Stomach (tissue), 8 donors: ENCODE measurements at regions not wholly inside any gene's neighbourhood (a gene's known extent, or its start where the extent isn't known, plus 50 kb on each side); places are given as distances from the start of the nearest gene placed in this dataset.

Experiments used
- DNase-seq, 2 donors: peaks; one replicate each; pipeline versions ENCODE4 v3.0.0 to v3.0.0-alpha.2; 2013 to 2019
- H3K27ac ChIP-seq, 5 donors: fragments of 200-600 bp in 4 of 5; sonication (generic) in 4 of 5; one replicate each; pipeline ENCODE4 v1.5.1; 2013 to 2019; ENCODE audit warnings: mild to moderate bottlenecking in 1 of 5, moderate library complexity in 1 of 5
- H3K27me3 ChIP-seq, 3 donors: fragments of 200-600 bp; sonication (generic); one replicate each; pipeline ENCODE4 v1.5.1; 2017 to 2019; ENCODE audit warnings: mixed run types in 1 of 3
- H3K36me3 ChIP-seq, 4 donors: fragments of 200-600 bp; sonication (generic); 1 replicate in 3 of 4; 2 replicates in 1 of 4; pipeline ENCODE4 v1.5.1; 2016 to 2019
- H3K4me1 ChIP-seq, 4 donors: fragments of 200-600 bp; sonication (generic); one replicate each; pipeline ENCODE4 v1.5.1; 2016 to 2019
- H3K4me3 ChIP-seq, 4 donors: fragments of 200-600 bp; sonication (generic) in 3 of 4; one replicate each; pipeline ENCODE4 v1.5.1; 2016 to 2019; ENCODE audit warnings: mild to moderate bottlenecking in 1 of 4
- H3K9me3 ChIP-seq, 4 donors: fragments of 200-600 bp; sonication (generic); one replicate each; pipeline ENCODE4 v1.5.1; 2016 to 2019
- CTCF ChIP-seq, 7 experiments: fragments of 450-650 bp in 4 of 7; fragments of 200-600 bp in 3 of 7; sonication (generic) in 3 of 7; IDR thresholded peaks; one replicate each; pipeline ENCODE4 v1.5.1; 2016 to 2019; ENCODE audit warnings: antibody characterized with exemption in 7 of 7, control low read depth in 2 of 7, mild to moderate bottlenecking in 1 of 7
- EP300 ChIP-seq: sonication (generic); formaldehyde crosslinking; IDR thresholded peaks from one replicate; pipeline ENCODE4 v1.6.1; 2017; ENCODE audit warnings: antibody characterized with exemption
- POLR2A ChIP-seq, 4 donors: fragments of 450-650 bp; IDR thresholded peaks; one replicate each; pipeline ENCODE4 v1.6.1; 2016; ENCODE audit warnings: antibody characterized with exemption in 4 of 4, control low read depth in 2 of 4, mild to moderate bottlenecking in 1 of 4, moderate library complexity in 1 of 4
- POLR2AphosphoS5 ChIP-seq, 3 donors: sonication (generic); formaldehyde crosslinking; IDR thresholded peaks; one replicate each; pipeline ENCODE4 v1.6.1; 2016; ENCODE audit warnings: antibody characterized with exemption in 3 of 3
- WGBS, 5 donors: extraction: QIAGEN DNeasy Blood & Tissue Kit in 3 of 5; methylation state at CpG; one replicate each; pipeline versions ENCODE4 v1.1.5 to v1.1.7; 2013 to 2018; 5-methylcytosine and 5-hydroxymethylcytosine counted together
- intact Hi-C: fragments of 100-400 bp; cut with DNase I; formaldehyde crosslinking; loops from one replicate; pipeline ENCODE4 v1.15.1; 2023; ENCODE audit warnings: low total_unique reads
- donor health status: healthy with polysubstance abuse.
- donor health status: Bipolar disorder and iron deficiency.
- donor health status: healthy.

- Histone ChIP-seq H3K27me3 (no peaks in the 10 kb centered on the region), H3K9me3 (no peaks in the 10 kb centered on the region), H3K4me1 (no peaks in the 10 kb centered on the region), H3K27ac (no peak overlapping the region), H3K4me3 (no peak overlapping the region), H3K36me3 (no peaks in the 10 kb centered on the region)
- TF ChIP-seq CTCF (IDR thresholded peaks at IDR 0.05) (no peak), POLR2A (IDR thresholded peaks at IDR 0.05) (no peak), EP300 (no peak), POLR2AphosphoS5 (IDR thresholded peaks at IDR 0.05) (no peak)
- intact Hi-C loops, result no loop called here
- 65 to 86% (median 78%) methylated on average over 2 of the region's 2 CpGs for WGBS, 5 donors
- no peak for DNase-seq
Measured at GRCh38 chr20:7257099-7257498, 489.6 kb downstream of the BMP2 start.

GRCh38 chr20:7257692-7258466 lies 490.4 kb downstream of the BMP2 start:
- no peaks in the 10 kb centered on the region for H3K9me3 ChIP-seq
- no peak for TF ChIP-seq EP300
- no peak for TF ChIP-seq POLR2A (IDR thresholded peaks at IDR 0.05)
- H3K4me3 ChIP-seq, result no peak overlapping the region
- H3K27ac ChIP-seq, result no peak overlapping the region
- H3K36me3 ChIP-seq, result no peaks in the 10 kb centered on the region
- WGBS, 5 donors, result 53 to 63% (median 56%) methylated on average over 3 of the region's 3 CpGs
- no peak for DNase-seq
- H3K4me1 ChIP-seq, result no peaks in the 10 kb centered on the region
- H3K27me3 ChIP-seq, result no peaks in the 10 kb centered on the region
- intact Hi-C loops, result no loop called here

DNA sequence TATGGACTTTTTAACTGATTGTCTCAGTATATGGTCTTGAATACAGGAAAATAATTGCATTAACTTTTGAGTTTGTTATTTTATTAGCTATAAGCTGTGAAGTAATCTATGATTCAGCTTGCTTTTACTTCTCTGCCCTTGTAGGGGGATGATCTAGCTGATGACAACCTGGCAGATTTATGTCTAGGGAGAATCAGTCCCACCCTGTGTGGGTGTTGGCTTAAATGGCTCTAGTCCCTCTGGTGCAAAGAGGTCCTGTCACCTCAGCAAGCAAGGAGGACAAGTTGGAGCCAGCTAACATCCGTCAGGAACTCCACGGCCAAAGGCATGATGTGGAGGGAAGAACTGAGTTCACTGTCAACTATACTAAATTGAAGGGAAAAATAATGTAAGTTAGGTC lies 495.3 kb downstream of the BMP2 start:
- H3K9me3 ChIP-seq, result no peaks in the 10 kb centered on the region
- intact Hi-C loops, result no loop called here
- H3K36me3 ChIP-seq, result no peaks in the 10 kb centered on the region
- no peaks in the 10 kb centered on the region for H3K27me3 ChIP-seq
- no peak for TF ChIP-seq POLR2A (IDR thresholded peaks at IDR 0.05)
- no peak for TF ChIP-seq CTCF (IDR thresholded peaks at IDR 0.05)
- TF ChIP-seq POLR2AphosphoS5 (IDR thresholded peaks at IDR 0.05), result no peak
- H3K27ac ChIP-seq, result no peak overlapping the region
- WGBS, 5 donors, result 83 to 100% (median 96%) methylated on average over 2 of the region's 2 CpGs
- H3K4me3 ChIP-seq, result no peak overlapping the region
- H3K4me1 ChIP-seq, result no peaks in the 10 kb centered on the region
- no peak for DNase-seq

DNA sequence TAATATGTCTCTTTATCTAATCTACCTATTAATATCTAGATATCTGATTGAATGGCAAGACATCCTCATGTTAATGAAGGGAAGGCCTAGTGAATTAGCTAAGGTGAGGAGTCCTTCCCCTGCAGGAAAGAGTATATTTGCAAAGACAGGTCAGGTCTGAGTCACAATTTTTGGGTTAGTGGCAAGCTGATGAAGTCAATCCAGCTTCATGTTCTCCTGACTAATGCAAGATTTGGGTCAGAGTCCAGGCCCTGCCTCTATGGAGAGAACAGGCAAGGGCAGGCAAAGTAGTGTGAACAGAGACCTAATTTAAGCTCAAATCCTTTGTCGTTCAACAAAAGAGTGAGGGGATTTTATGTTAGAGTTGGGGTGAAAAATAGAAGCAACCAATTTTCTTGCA lies 496.7 kb downstream of the BMP2 start:
- 81 to 98% (median 91%) methylated on average over 1 of the region's 1 CpG for WGBS, 5 donors
- DNase-seq, result no peak
- Histone ChIP-seq H3K27me3 (no peaks in the 10 kb centered on the region), H3K9me3 (no peaks in the 10 kb centered on the region), H3K4me1 (no peaks in the 10 kb centered on the region), H3K4me3 (no peak overlapping the region), H3K36me3 (no peaks in the 10 kb centered on the region), H3K27ac (no peak overlapping the region)
- TF ChIP-seq EP300 (no peak), CTCF (IDR thresholded peaks at IDR 0.05) (no peak), POLR2A (IDR thresholded peaks at IDR 0.05) (no peak)
- intact Hi-C loops, result no loop called here

- no peaks in the 10 kb centered on the region for H3K4me1 ChIP-seq
- no peaks in the 10 kb centered on the region for H3K36me3 ChIP-seq
- no peaks in the 10 kb centered on the region for H3K9me3 ChIP-seq
- WGBS, 5 donors, result 41 to 59% (median 50%) methylated on average over 4 of the region's 4 CpGs
- no peak overlapping the region for H3K4me3 ChIP-seq
- no peak for TF ChIP-seq CTCF (IDR thresholded peaks at IDR 0.05)
- TF ChIP-seq EP300, result no peak
- no peak for TF ChIP-seq POLR2A (IDR thresholded peaks at IDR 0.05)
- no peak for TF ChIP-seq POLR2AphosphoS5 (IDR thresholded peaks at IDR 0.05)
- intact Hi-C loops, result no loop called here
- no peaks in the 10 kb centered on the region for H3K27me3 ChIP-seq
- no peak for DNase-seq
- no peak overlapping the region for H3K27ac ChIP-seq
Measured at GRCh38 chr20:7269452-7269851, 502.0 kb downstream of the BMP2 start.
